Endothelial cell of hepatic sinusoid (primary cell): ENCODE measurements at regions not wholly inside any gene's neighbourhood (a gene's known extent, or its start where the extent isn't known, plus 50 kb on each side); places are given as distances from the start of the nearest gene placed in this dataset.

Experiments
- in situ Hi-C: cut with HindIII; loops from 2 replicates; pipeline ENCODE4 v1.10.0; 2017; ENCODE audit warnings: low sequenced_read_pairs

DNA sequence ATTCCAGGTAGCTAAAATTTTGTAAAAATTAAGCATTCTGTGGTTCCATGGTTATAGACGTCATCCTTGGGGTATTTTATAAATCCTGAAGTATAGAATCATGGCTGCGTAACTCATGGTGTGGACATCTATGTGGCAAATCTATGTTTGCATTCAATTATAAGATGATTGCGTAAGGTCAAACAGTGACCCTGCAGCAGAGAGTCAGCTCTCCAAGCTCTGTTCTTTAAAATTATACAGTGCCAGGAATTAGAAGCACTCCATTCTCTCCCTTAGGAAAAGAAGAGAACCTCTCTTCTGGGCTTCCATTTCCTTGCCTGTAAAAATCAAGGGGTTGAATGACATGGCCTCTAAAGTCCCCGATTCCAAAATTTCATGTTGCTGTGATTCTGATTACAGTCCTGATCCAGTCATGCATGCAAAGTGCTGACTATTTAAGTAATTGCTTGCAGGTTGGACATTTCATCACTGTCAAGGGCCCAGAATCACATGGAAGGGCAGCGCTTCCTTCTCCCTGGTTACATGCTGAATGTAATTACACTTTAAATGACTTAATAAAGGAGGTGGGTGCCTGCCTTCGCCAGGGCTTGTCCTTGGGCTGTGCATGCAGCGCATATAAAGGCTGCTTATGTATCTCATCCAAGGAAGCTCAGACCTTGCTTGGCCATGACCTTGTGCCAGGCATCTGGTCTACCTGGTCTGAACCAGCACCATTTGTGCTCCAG lies 550.7 kb downstream of the TYW1 start:
- in situ Hi-C loops = no loop called here

DNA sequence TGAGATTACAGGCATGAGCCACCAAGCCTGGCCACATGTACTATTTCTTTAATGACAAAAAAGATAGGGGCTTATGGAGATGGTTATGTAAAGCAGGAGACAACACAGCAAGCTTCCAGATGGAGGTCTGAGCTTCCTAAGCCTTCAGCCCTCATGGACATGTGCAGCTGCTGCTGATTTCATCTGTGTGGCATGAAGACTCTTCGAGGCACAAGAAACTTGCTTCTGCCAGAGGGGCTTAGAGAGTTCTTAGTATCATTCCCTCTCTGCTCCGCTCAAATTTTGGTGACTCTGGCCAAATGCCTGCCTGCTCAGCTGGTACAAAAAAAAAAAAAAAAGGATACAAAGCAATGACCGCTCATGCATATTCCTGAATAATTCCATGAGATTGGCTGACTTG lies 552.5 kb downstream of the TYW1 start:
- in situ Hi-C loops = no loop called here

DNA sequence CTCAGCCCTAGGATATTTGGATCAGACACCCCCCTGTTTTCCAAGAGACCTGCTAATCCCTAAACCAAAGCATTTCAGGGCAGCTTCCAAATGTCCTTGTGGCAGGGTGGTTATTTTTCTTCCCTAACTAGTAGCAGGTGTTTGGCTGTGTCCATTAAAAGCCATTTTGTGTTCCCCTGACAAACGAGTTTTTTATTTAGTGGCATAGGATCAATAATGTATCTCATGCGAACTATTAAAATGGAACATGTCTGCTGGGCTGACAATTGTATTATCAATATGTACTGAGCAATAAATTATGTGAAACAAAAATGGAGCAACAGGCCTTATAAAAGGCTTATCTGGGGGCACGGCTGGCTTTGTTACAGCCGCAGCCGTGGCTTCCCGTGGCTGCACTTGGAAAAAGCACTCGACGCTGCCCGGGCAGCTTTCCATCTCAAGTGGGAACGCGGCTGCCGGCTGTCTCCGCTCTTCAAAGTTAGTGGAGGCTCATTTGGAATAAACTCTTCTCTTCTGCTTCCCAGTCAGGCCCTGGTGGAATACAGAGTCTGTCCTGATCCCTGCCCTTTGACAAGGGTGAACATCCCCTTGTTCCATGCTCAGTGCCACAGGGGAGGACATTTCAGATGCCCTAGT lies 554.3 kb downstream of the TYW1 start:
- in situ Hi-C loops = no loop called here

DNA sequence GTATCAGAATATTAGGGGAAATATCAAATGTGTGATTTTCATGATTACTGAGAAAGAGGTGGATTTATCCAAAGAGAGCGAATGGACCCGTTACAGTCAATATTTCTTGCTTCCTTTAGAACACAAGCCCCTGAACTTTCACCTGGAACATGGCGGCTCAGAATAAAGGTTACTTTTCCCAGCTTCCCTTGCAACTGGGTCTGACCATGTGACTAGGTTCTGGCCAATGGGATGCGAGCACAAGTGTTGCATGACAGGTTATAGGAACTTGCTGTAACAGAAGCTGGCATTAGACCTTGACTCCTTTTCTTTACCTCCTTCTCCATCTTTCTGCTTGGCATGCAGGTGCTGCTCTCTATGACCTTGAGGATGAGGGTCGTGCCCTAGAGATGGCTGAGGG lies 556.1 kb downstream of the TYW1 start:
- in situ Hi-C loops = no loop called here

DNA sequence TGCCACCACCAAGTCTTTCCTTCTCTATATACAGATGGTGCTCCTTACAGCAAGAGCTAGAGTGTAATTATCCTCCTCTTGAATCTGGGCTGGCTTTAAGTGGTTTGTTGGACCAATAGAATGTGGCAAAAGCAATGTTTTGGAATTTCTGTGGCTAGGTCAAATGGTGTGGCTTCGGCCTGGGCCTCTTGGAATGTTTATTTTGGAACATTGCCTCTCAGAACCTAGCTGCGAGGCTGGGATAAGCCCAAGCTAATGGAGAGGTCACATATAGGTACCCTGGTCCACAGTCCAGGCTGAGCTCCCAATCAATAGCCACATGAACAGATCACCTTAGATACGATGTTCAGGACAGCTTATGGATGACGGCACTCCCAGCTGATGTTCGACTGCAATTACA lies 556.7 kb downstream of the TYW1 start:
- in situ Hi-C loops = no loop called here

DNA sequence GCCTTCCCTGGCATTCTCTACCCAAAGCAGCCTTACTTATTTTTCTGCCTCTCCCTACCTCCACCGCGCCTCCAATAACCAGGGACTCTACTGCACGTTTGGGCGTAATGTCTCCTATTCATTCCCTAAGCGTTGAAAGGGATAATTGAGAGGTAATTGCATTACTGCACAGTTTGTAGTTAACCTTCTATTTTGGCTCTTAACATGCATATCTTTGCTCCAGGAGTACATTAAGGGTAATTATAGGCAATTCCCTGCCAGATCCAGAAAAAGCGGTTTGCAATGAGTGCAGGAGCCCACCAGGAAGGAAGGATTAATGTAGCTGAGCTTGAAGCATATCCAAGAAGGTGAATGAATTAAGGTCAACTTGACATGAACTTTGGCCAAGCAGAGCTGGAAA lies 558.4 kb downstream of the TYW1 start:
- in situ Hi-C loops = no loop called here

DNA sequence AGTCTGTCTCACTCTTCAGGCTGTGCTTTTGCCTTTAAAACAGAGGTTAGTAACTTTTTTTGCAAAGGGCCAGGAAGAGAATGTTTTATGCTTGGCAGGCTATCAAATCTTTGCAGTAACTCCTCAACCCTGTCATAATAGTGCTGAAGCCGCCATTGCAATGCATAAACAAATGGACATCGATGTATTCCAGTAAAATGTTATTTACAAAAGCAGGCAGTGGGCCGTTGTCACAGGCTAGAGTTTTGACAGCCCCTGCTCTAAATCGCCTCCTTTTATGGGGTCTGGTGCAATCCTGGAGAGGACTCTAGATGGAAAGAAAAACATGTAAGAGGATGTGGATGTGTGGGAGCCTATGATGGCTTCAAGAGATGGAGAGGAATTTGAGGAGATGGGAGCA lies 568.3 kb downstream of the TYW1 start:
- in situ Hi-C loops = no loop called here

DNA sequence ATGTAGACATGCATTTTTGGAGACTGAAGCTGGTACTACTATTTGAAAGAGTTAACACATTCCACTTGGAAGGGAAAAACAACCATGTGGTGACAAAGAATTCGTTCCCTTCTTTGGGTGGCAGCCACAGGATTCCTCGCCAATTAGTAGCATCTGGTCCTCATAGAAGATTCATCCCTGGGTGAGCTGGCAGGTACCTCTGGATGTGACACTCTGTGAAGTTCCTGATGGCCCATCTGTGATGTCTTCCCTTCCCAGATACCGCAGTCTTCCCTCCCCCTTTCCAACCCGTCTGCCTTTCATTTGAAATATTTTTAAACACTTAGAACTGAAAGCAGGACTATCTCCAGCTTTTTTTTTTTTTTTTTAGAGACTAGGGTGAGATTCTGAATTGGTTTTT lies 569.5 kb downstream of the TYW1 start:
- in situ Hi-C loops = no loop called here

DNA sequence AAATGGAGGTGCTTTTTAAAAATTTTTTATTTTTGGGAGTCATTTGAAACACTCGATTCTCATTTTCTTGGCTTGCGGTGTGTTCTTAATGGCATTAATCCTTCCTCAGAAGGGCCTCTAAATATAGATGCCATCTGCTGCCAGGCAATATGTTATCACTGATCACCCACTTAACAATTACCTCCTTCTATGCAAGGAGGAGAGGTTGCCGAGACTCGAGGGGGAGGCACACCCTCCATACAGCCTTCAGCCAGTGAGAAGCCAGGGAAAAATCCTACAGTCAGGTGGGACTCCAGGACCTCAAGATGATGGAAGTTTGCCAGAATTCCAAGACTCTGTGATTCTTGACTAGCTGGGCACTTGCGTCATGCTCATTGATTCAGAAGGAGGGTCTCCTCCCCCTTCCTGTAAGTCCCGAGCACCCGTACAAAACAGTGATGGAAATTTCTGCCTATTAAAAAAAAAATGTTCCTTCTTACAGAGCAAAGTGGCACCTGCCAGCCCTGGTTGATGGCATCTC lies 574.5 kb downstream of the TYW1 start:
- in situ Hi-C loops = no loop called here

DNA sequence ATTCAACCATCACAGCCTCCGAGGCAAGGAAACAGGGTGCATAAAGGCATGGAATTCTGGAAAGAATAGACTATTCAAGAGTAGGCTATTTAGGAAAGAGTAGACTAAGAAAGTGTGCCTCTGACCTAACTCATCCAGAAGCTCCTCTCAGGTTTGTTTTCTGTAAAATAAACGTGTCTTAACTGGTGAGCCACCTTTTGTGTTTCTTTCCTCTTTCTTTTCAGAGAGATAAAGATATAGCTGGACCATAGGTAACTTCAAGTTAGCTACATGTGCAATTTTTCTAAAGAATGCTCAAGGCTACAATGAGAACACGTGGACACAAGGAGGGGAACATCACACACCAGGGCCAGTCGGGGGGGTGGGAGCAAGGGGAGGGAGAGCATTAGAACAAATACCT lies 577.0 kb downstream of the TYW1 start:
- in situ Hi-C loops = no loop called here

DNA sequence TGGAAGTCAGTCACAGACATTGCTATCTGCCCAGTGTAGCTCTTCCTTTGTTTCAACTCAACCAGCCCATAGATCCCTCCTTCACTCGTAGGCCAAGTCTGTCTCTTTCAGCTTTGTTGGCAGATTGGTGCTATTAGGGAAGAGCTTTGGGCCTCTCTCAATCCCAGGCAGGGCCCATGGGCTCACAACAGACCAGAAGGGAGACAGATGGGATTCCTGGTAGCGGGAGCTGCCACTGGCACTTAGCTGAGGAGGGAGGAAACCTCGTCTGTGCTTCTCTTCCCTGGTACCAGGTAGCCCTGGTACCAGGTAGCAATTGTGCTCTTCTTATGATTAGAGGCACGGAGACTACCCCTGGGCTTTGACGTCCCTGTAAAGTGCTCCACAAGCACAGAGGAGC lies 592.0 kb downstream of the TYW1 start:
- in situ Hi-C loops = no loop called here

DNA sequence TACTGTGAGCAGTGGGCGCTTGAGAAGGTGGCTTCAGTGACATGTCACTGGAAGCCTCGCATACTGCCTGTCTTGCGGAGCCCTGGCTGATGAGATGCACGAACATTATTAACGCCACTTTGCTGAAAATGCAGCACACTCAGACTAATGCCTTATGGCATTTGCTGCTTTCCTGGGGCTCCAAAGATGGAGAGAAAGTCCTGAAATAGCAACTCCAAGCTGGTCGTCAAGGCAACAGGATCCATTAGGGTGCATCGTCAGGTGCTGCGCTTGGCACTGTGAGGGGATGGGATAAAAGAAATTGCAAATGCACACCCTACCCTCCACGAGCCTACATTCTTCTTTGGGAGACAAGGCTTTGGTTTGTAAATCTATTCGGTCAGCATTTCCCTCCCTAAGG lies 592.5 kb downstream of the TYW1 start:
- in situ Hi-C loops = no loop called here

DNA sequence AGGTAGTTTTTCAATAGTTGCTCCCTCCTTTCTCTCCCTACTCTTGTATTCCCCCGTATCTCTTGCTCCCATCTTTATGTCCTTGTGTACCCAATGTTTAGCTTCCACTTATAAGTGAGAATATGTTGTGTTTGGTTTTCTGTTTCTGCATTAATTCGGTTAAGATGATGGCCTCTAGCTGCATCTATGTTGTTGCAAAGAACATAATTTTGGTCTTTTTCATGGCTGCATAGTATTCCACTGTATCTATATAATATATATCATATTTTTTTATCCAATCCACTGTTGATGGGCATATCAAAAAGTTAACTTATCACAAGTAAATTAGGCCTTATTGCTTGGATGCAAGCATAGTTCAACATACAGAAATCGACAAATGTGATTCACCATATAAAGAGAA lies 594.0 kb downstream of the TYW1 start:
- in situ Hi-C loops = no loop called here

DNA sequence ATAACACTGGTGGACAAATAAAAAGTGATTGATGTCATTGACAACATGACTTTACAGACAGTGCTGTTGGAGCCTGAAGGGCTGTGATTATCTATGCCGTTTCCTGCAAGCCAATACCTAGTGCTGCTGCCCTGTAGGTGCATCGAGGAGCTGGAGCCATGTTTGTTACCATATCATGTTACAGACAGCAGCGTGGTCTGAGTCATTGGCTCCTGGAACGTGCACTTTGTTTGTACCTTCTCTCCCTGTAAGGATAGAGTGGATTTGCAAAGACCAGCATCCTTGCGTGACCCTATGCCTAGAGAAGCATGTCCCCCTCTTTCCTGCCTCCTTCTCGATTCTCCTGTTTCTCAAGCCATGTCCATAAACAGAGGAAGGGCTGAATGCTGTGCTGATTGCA lies 597.2 kb downstream of the TYW1 start:
- in situ Hi-C loops = no loop called here

DNA sequence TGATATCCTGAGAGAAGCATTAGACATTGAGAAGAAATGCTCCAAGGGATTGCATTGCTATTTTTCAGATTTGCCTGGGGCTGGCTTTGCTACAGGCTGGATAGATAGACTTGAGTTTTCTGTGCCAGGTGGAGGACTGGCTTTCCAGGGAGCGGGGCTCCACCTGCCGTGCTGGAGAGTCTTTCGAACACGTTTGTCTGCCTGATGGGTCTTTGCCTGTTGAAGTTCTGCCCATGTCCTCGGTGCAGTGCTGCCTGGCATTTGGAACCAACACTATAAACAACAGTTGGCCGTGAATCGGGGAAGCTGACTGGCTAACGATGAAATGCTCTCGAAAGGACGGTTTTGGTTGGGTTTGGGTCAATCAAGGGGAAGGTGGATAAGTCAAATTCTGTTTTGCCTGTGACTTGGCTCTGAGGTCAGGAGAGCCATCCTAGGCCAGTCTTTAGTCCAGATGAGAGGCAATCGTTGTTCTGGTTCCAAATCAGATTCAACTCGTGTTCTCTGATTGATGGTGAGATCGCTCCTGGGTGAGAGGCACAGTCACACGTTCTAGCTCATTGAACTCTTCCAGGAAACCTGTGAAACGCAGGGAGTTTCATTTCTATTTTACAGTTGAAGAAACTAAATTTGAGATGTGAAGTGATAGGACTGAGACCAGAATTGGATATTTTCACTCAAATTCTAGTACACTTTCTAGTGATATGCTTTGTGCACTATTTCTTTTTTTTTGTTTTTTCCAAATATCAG lies 599.0 kb downstream of the TYW1 start:
- in situ Hi-C loops = no loop called here

DNA sequence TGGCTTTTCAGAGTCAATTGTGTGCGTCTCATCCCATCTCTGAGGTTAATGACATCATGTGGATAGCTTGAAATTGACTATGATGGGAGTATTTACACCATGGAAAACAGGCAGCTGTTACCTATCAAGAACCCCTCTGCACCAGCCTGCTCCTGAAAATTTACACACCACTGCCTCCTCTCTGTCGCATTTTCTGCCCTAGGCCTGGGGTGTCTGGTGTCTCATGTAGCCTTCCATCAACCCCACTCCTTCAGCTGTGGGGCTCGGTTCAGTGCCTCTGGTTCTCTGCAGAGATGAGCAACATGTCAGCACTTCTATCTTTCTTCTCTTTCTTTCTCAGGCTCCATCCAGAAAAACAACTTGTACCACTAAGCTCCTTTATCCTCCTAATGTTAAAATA lies 600.5 kb downstream of the TYW1 start:
- in situ Hi-C loops = no loop called here

DNA sequence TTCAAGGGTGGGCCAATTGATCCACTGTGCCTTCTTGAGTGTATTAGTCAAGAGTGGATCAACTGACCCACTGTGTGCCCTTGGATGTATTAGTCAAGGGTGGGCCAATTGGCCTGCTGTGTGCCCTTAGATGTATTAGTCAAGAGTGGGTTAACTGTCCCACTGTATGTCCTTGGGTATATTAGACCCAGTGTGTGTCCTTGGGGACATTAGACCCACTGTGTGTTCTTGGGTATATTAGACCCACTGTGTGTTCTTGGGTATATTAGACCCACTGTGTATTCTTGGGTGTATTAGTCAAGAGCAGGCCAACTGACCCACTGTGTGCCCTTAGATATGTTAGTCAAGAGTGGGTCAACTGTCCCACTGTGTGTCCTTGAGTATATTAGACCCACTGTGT lies 601.8 kb downstream of the TYW1 start:
- in situ Hi-C loops = no loop called here

DNA sequence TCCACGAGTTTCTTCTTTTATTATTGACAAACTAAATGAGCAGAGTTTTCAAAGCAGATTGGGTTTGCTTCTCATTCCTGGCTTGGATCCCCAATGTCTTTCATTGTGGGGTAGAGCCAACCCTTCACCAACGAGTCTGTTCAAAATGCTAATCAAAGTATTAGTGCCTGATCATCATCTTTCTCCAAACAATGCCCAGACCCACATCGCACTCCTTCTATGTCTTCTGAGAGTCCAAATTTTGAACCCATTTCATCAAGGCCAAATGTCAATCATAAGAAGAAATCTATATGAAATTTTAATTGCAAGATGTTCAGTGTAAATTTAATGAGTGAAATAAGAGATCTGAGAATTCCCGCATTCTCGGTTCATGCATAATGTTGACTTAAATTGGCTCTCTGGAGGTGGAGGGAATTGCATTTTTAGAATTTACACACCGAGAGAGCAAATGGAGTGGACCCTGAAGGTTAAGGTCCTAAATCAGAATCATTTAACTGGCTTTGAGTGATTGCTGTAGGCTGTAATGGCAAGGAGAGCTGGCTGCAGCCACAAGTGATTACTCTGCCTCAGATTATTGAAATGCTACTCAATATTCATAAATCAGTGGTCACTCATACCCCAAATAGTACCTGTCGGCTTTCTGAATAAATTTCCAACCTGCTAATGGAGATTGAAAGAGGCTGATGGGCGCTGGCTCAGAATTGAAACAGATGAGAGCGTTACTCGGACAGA lies 602.9 kb downstream of the TYW1 start:
- in situ Hi-C loops = loop anchor here (10.0 kb wide), 2 partner anchors 75 to 195 kb away; no protein-coding TSS in a partner anchor

DNA sequence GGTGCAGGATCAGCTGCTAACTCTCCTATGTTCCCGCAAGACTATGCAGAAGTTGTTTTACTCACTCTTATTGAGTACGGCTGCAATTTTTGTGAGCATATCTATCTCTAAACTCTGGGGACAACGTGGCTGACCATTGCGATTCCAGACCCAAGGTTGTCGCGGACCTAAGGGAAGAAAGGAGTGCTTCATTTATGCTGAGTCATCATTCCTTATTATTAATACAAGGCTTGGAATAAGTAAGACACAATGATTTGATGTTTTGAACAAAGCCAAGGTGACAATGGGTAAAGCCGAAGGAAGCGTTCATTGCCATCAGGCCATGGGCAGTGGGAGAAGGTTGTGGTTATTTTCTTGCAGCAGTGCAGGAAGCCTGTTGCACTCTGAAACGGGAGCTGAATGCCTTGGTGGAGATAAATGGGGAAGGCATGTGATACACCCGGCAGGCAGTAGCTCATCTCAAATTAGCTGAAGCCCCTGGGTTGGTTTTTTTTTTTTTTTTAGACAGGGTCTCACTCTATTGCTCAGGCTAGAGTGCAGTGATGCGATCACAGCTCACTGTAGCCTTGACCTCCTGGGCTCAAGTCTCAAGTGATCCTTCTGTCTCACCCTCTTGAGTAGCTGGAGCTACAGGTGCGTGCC lies 605.7 kb downstream of the TYW1 start:
- in situ Hi-C loops = loop anchor here (10.0 kb wide), 2 partner anchors 72 to 198 kb away; no protein-coding TSS in a partner anchor
